ENCODE measurements at regions not wholly inside any gene's neighbourhood (a gene's known extent, or its start where the extent isn't known, plus 50 kb on each side); places are given as distances from the start of the nearest gene placed in this dataset.

DNA sequence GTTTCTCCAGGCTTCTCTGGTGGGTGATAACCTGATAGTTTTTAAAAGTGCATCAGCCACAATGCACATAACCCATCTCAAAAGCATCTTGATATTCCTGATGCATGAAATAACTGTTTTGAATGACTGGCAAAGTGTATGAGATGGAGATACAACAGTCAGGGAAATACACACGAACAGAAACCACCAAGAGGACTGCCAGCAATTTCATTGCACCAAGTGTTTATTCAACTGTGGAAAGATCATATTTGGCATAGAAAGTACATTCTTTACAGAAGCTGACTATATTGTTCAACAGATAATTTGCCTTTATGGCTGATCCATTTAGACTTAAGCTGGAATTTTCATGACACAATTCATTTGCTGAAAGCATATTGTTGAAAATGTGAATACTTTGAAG is 139.5 kb downstream of the SLIT2 start:
- Histone ChIP-seq H3K27ac (ENCODE audit: low read depth in 2 of 2, low read length in 1 of 2) (no peak overlapping the region), H3K4me1 (ENCODE audit: control insufficient read depth in 2 of 2, insufficient read depth in 2 of 2, low read length in 1 of 2) (no peaks in the 10 kb centered on the region), H3K27me3 (ENCODE audit: control insufficient read depth in 1 of 2, insufficient read depth in 2 of 2, low read length in 2 of 2) (no peaks in the 10 kb centered on the region), H3K9me3 (ENCODE audit: control insufficient read depth in 2 of 2, insufficient read depth in 1 of 2, low read depth in 1 of 2, low read length in 1 of 2) (no peaks in the 10 kb centered on the region), H3K4me3 (ENCODE audit: low read depth in 1 of 2, low read length in 2 of 2) (no peak overlapping the region), H3K36me3 (ENCODE audit: control insufficient read depth in 2 of 2, insufficient read depth in 2 of 2, low read length in 1 of 2) (no peaks in the 10 kb centered on the region)
- WGBS, 2 donors, result 24 to 33% methylated on average over 1 of the region's 1 CpG

DNA sequence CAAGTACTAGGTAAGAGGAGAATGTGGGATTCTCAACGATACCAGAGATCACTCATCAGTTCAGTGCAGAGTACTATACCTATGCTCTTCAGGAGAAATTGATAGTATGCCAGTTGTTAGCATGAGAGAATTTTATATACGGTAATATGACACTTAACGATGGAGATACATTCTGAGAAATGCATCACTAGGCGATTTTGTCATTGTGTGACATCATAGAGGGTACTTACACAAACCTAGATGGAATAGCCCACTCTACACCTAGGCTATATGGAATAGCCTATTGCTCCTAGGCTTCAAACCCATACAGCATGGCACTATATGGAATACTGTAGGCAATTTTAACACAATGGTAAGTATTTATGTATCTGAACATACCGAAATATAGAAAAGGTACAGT is 140.2 kb downstream of the SLIT2 start:
- H3K27ac ChIP-seq (ENCODE audit: low read depth in 2 of 2, low read length in 1 of 2), result no peak overlapping the region
- H3K4me1 ChIP-seq (ENCODE audit: control insufficient read depth in 2 of 2, insufficient read depth in 2 of 2, low read length in 1 of 2), result no peaks in the 10 kb centered on the region
- no peaks in the 10 kb centered on the region for H3K36me3 ChIP-seq (ENCODE audit: control insufficient read depth in 2 of 2, insufficient read depth in 2 of 2, low read length in 1 of 2)
- H3K9me3 ChIP-seq (ENCODE audit: control insufficient read depth in 2 of 2, insufficient read depth in 1 of 2, low read depth in 1 of 2, low read length in 1 of 2), result no peaks in the 10 kb centered on the region
- no peak overlapping the region for H3K4me3 ChIP-seq (ENCODE audit: low read depth in 1 of 2, low read length in 2 of 2)
- WGBS, 2 donors, result 90 to 91% methylated on average over 5 of the region's 5 CpGs
- H3K27me3 ChIP-seq (ENCODE audit: control insufficient read depth in 1 of 2, insufficient read depth in 2 of 2, low read length in 2 of 2), result no peaks in the 10 kb centered on the region

DNA sequence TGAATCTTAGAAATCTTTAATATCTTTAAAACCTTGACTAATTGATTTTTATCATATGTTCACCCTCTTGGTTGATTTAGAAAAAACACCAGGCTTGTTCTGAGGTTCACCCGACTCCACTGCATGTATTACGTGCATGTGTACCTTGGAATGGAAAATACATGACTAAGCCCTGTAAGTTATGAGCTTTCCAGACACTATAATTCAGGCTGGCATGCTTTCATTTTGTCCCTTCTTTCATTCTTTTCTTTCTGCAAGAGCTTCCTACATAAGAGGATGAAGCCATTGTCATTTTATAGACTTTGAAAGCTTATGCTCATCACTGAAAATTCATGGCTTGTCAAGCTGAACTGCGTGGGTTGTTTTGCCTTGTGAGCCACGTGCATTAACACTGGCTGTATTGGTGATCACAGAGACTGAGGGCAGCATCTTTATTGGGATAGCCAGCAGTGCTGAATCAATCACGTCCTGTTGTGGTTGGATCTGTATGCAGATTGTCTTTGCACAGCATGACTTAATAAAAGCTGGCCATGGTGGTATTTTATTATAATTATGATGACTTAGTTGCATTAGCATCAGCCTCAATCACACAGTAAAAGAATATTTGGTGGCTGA is 141.9 kb downstream of the SLIT2 start:
- no peak overlapping the region for H3K27ac ChIP-seq (ENCODE audit: low read depth in 2 of 2, low read length in 1 of 2)
- no peaks in the 10 kb centered on the region for H3K27me3 ChIP-seq (ENCODE audit: control insufficient read depth in 1 of 2, insufficient read depth in 2 of 2, low read length in 2 of 2)
- no peaks in the 10 kb centered on the region for H3K9me3 ChIP-seq (ENCODE audit: control insufficient read depth in 2 of 2, insufficient read depth in 1 of 2, low read depth in 1 of 2, low read length in 1 of 2)
- 53 to 54% methylated on average over 5 of the region's 5 CpGs for WGBS, 2 donors
- no peak overlapping the region for H3K4me3 ChIP-seq (ENCODE audit: low read depth in 1 of 2, low read length in 2 of 2)
- H3K4me1 ChIP-seq (ENCODE audit: control insufficient read depth in 2 of 2, insufficient read depth in 2 of 2, low read length in 1 of 2), result no peaks in the 10 kb centered on the region
- no peaks in the 10 kb centered on the region for H3K36me3 ChIP-seq (ENCODE audit: control insufficient read depth in 2 of 2, insufficient read depth in 2 of 2, low read length in 1 of 2)

DNA sequence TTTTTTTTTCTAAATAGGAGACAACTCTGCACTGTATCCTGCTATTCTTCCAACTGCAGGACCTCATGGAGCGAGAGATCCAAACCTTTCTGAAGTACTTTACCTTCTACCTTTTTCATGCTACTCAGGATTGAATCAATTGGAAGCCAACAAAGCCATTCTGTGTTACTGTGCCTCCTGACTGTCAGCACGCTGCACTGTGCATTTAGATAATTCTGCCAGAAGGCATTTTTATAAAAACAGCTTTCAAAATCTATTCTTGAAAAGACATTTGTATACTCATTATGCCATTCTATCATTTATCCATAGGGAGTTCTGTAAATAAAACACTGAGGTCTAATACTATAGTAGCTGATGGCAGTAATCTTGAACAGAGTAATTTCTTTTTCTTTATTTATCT is 142.8 kb downstream of the SLIT2 start:
- Histone ChIP-seq H3K4me3 (ENCODE audit: low read depth in 1 of 2, low read length in 2 of 2) (no peak overlapping the region), H3K4me1 (ENCODE audit: control insufficient read depth in 2 of 2, insufficient read depth in 2 of 2, low read length in 1 of 2) (no peaks in the 10 kb centered on the region), H3K36me3 (ENCODE audit: control insufficient read depth in 2 of 2, insufficient read depth in 2 of 2, low read length in 1 of 2) (no peaks in the 10 kb centered on the region), H3K27ac (ENCODE audit: low read depth in 2 of 2, low read length in 1 of 2) (no peak overlapping the region), H3K9me3 (ENCODE audit: control insufficient read depth in 2 of 2, insufficient read depth in 1 of 2, low read depth in 1 of 2, low read length in 1 of 2) (no peaks in the 10 kb centered on the region), H3K27me3 (ENCODE audit: control insufficient read depth in 1 of 2, insufficient read depth in 2 of 2, low read length in 2 of 2) (no peaks in the 10 kb centered on the region)
- 63 to 78% methylated on average over 2 of the region's 2 CpGs for WGBS, 2 donors

DNA sequence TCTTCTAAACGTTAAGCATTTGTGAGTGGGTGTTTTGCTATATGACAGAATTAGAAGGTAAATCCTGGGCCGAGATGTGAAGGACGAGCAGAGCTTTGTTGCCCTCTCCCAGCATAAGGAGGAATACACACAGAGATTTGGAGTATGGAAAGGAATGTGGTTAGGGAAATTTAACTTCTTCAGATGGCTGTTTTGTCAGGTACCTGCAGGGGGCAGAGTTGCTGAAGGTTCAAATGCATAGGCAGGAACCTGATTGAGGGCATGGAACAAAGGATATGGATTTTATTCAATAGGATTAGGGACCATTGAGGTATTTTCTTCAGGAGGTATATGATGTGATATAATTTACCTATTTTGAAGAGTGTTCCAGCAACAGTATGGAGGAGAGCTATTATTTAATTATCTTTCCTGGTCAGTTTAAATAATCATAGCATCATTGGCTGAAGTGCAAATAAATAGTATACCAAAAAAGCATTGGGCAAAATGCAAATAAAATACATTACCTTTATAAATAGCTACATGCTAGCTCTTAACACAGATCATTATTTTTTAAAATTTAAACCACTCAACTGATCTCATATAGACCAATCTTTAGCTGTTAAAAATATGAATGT is 143.6 kb downstream of the SLIT2 start:
- Histone ChIP-seq H3K27me3 (ENCODE audit: control insufficient read depth in 1 of 2, insufficient read depth in 2 of 2, low read length in 2 of 2) (no peaks in the 10 kb centered on the region), H3K9me3 (ENCODE audit: control insufficient read depth in 2 of 2, insufficient read depth in 1 of 2, low read depth in 1 of 2, low read length in 1 of 2) (no peaks in the 10 kb centered on the region), H3K4me1 (ENCODE audit: control insufficient read depth in 2 of 2, insufficient read depth in 2 of 2, low read length in 1 of 2) (no peaks in the 10 kb centered on the region), H3K4me3 (ENCODE audit: low read depth in 1 of 2, low read length in 2 of 2) (no peak overlapping the region), H3K36me3 (ENCODE audit: control insufficient read depth in 2 of 2, insufficient read depth in 2 of 2, low read length in 1 of 2) (no peaks in the 10 kb centered on the region), H3K27ac (ENCODE audit: low read depth in 2 of 2, low read length in 1 of 2) (no peak overlapping the region)
- WGBS, 2 donors, result 32 to 37% methylated on average over 3 of the region's 3 CpGs

DNA sequence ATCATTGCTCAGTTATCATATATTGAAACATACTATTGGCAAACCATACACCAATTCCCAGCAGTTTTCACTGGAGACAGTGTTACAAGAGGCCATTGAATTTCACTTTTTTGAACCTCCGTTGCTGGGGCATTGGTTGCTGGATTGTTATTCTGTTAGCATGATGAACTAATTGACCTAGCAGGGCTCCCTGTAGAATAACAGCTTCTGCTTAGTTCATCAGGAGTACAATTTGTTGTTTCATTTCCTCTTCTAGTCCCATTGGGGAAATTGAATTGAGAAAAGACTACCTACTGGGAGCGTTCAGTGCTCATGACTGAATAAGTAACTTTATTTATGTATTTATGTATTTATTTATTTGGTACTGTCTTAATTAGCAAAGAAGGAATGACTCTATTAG is 151.6 kb downstream of the SLIT2 start:
- WGBS, 2 donors, result 52 to 64% methylated on average over 2 of the region's 2 CpGs
- H3K36me3 ChIP-seq (ENCODE audit: control insufficient read depth in 2 of 2, insufficient read depth in 2 of 2, low read length in 1 of 2), result no peaks in the 10 kb centered on the region
- H3K9me3 ChIP-seq (ENCODE audit: control insufficient read depth in 2 of 2, insufficient read depth in 1 of 2, low read depth in 1 of 2, low read length in 1 of 2), result no peaks in the 10 kb centered on the region
- no peak overlapping the region for H3K27ac ChIP-seq (ENCODE audit: low read depth in 2 of 2, low read length in 1 of 2)
- H3K27me3 ChIP-seq (ENCODE audit: control insufficient read depth in 1 of 2, insufficient read depth in 2 of 2, low read length in 2 of 2), result no peaks in the 10 kb centered on the region
- no peaks in the 10 kb centered on the region for H3K4me1 ChIP-seq (ENCODE audit: control insufficient read depth in 2 of 2, insufficient read depth in 2 of 2, low read length in 1 of 2)
- H3K4me3 ChIP-seq (ENCODE audit: low read depth in 1 of 2, low read length in 2 of 2), result no peak overlapping the region

DNA sequence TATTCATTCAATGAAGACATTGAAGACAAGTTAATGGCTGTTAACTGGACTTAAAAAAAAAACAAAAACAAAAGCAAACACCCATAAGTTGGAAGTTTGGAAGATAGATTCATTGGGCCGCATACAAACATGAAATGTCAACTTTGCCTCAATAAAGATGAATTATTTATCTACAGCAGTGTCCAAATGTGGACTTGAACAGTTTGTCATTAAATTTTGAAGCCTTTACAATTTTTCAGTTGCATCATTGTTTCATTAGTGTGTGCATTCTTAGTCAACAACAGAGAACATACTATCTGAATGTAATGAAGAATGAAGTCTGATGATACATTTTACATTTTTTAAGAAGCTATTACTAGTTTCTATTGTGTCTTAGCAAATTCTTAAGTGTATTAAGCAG is 152.1 kb downstream of the SLIT2 start:
- Histone ChIP-seq H3K4me1 (ENCODE audit: control insufficient read depth in 2 of 2, insufficient read depth in 2 of 2, low read length in 1 of 2) (no peaks in the 10 kb centered on the region), H3K4me3 (ENCODE audit: low read depth in 1 of 2, low read length in 2 of 2) (no peak overlapping the region), H3K27ac (ENCODE audit: low read depth in 2 of 2, low read length in 1 of 2) (no peak overlapping the region), H3K9me3 (ENCODE audit: control insufficient read depth in 2 of 2, insufficient read depth in 1 of 2, low read depth in 1 of 2, low read length in 1 of 2) (no peaks in the 10 kb centered on the region), H3K36me3 (ENCODE audit: control insufficient read depth in 2 of 2, insufficient read depth in 2 of 2, low read length in 1 of 2) (no peaks in the 10 kb centered on the region), H3K27me3 (ENCODE audit: control insufficient read depth in 1 of 2, insufficient read depth in 2 of 2, low read length in 2 of 2) (no peaks in the 10 kb centered on the region)
- WGBS, 2 donors, result 91 to 93% methylated on average over 1 of the region's 1 CpG

DNA sequence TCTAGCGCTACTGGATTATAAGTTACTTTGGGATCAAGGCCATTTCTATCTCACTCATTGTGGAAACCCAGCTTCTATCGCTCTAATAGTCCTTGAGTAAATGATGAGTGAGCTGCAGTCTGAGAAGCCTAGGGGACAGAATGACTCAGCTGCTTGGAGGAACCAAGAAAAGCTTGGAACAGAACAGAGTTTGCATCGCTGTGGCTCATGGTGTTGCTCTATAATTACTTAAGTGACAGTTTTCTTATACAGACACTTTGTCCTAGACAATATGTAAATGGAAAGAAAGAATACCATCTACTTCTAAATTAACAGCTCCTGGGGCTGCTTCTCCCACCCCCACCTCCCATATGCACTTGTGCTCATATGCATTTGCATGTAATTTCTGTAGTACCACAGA is 156.9 kb downstream of the SLIT2 start:
- Histone ChIP-seq H3K27ac (ENCODE audit: low read depth in 2 of 2, low read length in 1 of 2) (no peak overlapping the region), H3K36me3 (ENCODE audit: control insufficient read depth in 2 of 2, insufficient read depth in 2 of 2, low read length in 1 of 2) (no peaks in the 10 kb centered on the region), H3K4me3 (ENCODE audit: low read depth in 1 of 2, low read length in 2 of 2) (no peak overlapping the region), H3K9me3 (ENCODE audit: control insufficient read depth in 2 of 2, insufficient read depth in 1 of 2, low read depth in 1 of 2, low read length in 1 of 2) (no peaks in the 10 kb centered on the region), H3K27me3 (ENCODE audit: control insufficient read depth in 1 of 2, insufficient read depth in 2 of 2, low read length in 2 of 2) (no peaks in the 10 kb centered on the region), H3K4me1 (ENCODE audit: control insufficient read depth in 2 of 2, insufficient read depth in 2 of 2, low read length in 1 of 2) (no peaks in the 10 kb centered on the region)
- WGBS, 2 donors, result 47 to 49% methylated on average over 3 of the region's 3 CpGs

DNA sequence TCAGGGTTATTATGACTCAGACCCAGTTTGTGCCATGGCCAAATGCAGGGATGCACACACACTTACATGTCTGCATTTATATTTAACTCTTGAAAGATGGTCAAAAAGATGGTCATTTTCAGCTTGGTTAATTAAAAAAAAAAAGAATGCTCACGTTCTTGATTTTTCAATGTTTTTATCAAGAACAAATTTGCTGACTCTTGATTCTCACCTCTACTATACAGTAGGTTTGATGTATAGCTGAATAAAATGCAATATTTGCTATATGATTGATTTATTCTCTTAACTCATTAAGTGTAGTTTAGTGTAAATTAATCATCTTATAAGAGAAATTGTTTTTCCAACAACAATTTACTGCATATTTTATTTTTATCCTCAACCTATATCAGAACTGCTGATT is 160.4 kb downstream of the SLIT2 start:
- no peaks in the 10 kb centered on the region for H3K9me3 ChIP-seq (ENCODE audit: control insufficient read depth in 2 of 2, insufficient read depth in 1 of 2, low read depth in 1 of 2, low read length in 1 of 2)
- 71 to 86% methylated on average over 1 of the region's 1 CpG for WGBS, 2 donors
- H3K36me3 ChIP-seq (ENCODE audit: control insufficient read depth in 2 of 2, insufficient read depth in 2 of 2, low read length in 1 of 2), result no peaks in the 10 kb centered on the region
- H3K27me3 ChIP-seq (ENCODE audit: control insufficient read depth in 1 of 2, insufficient read depth in 2 of 2, low read length in 2 of 2), result no peaks in the 10 kb centered on the region
- H3K4me3 ChIP-seq (ENCODE audit: low read depth in 1 of 2, low read length in 2 of 2), result no peak overlapping the region
- no peak overlapping the region for H3K27ac ChIP-seq (ENCODE audit: low read depth in 2 of 2, low read length in 1 of 2)
- H3K4me1 ChIP-seq (ENCODE audit: control insufficient read depth in 2 of 2, insufficient read depth in 2 of 2, low read length in 1 of 2), result no peaks in the 10 kb centered on the region

DNA sequence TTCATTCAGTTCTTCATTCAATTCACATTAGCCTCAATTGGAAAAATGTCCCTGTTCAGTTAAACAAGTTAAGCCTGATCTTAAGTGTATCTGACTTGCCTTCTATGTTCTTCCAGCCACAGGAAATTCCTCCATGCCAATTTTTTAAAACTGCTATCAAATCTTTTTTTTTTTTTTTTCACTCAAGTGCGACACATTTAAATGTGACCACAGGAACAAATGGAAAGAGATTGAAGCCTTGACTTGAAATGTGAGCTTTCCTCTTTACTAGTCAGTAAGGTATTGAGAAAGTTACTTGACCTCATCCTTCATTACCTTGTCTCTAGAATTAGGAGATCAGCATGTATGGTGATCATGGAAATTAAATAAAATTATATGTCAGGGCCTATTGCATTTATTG is 165.1 kb downstream of the SLIT2 start:
- Histone ChIP-seq H3K4me1 (ENCODE audit: control insufficient read depth in 2 of 2, insufficient read depth in 2 of 2, low read length in 1 of 2) (no peaks in the 10 kb centered on the region), H3K9me3 (ENCODE audit: control insufficient read depth in 2 of 2, insufficient read depth in 1 of 2, low read depth in 1 of 2, low read length in 1 of 2) (no peaks in the 10 kb centered on the region), H3K4me3 (ENCODE audit: low read depth in 1 of 2, low read length in 2 of 2) (no peak overlapping the region), H3K36me3 (ENCODE audit: control insufficient read depth in 2 of 2, insufficient read depth in 2 of 2, low read length in 1 of 2) (no peaks in the 10 kb centered on the region), H3K27me3 (ENCODE audit: control insufficient read depth in 1 of 2, insufficient read depth in 2 of 2, low read length in 2 of 2) (no peaks in the 10 kb centered on the region), H3K27ac (ENCODE audit: low read depth in 2 of 2, low read length in 1 of 2) (no peak overlapping the region)
- 85 to 86% methylated on average over 1 of the region's 1 CpG for WGBS, 2 donors
